H1 (cell line): ENCODE measurements at regions not wholly inside any gene's neighbourhood (a gene's known extent, or its start where the extent isn't known, plus 50 kb on each side); places are given as distances from the start of the nearest gene placed in this dataset.

Experiments used
- CTCF ChIA-PET: fragments of 300-600 bp; sonication (Branson Sonifier 250); formaldehyde crosslinking; loops from one replicate; lab custom pipeline; 2021; ENCODE audit not compliant: partially characterized antibody; lab: Charles Lee
- POLR2A ChIA-PET: fragments of 300-600 bp; sonication (Branson Sonifier 250); formaldehyde crosslinking; loops from one replicate; lab custom pipeline; 2021; ENCODE audit warnings: inconsistent platforms; ENCODE audit not compliant: partially characterized antibody; lab: Charles Lee
- DNase-seq, 2 experiments: peaks; one replicate each; pipeline versions ENCODE4 v3.0.0 to v3.0.0-alpha.2; 2010 to 2022; ENCODE audit warnings: low spot score in 2 of 2, low read depth in 1 of 2, mixed read lengths in 1 of 2
- FAIRE-seq: peaks from 2 replicates; lab custom pipeline; 2011; peaks lifted over from hg19 to GRCh38; lab: Jason Lieb, UNC
- H2AFZ ChIP-seq: 2 replicates; pipeline ENCODE4 v1.8.1; 2012; ENCODE audit warnings: low read length, inconsistent platforms
- H2AK5ac ChIP-seq: 2 replicates; pipeline ENCODE4 v1.6.1; 2013; ENCODE audit warnings: low read depth, low read length
- H2BK120ac ChIP-seq: replicated peaks from 2 replicates; pipeline ENCODE3; 2013; ENCODE audit warnings: low read depth, low read length, inconsistent platforms
- H2BK12ac ChIP-seq: 2 replicates; pipeline ENCODE4 v1.6.1; 2013; ENCODE audit warnings: low read depth, low read length
- H2BK15ac ChIP-seq: 2 replicates; pipeline ENCODE4 v1.6.1; 2013; ENCODE audit warnings: low read length
- H2BK20ac ChIP-seq: 2 replicates; pipeline ENCODE4 v1.6.1; 2013; ENCODE audit warnings: low read length
- H2BK5ac ChIP-seq: 2 replicates; pipeline ENCODE4 v1.6.1; 2013; ENCODE audit warnings: low read depth, low read length
- H3K14ac ChIP-seq: 2 replicates; pipeline ENCODE4 v1.6.1; 2013; ENCODE audit warnings: inconsistent platforms; ENCODE audit not compliant: insufficient read length
- H3K18ac ChIP-seq: 2 replicates; pipeline ENCODE4 v1.6.1; 2013; ENCODE audit warnings: low read length; ENCODE audit errors: extremely low read depth
- H3K23ac ChIP-seq: 2 replicates; pipeline ENCODE4 v1.6.1; 2013; ENCODE audit warnings: inconsistent platforms; ENCODE audit not compliant: insufficient read length
- H3K23me2 ChIP-seq: 2 replicates; pipeline ENCODE4 v1.6.1; 2013; ENCODE audit warnings: low read depth, low read length
- H3K27ac ChIP-seq: 2 replicates; pipeline ENCODE4 v1.6.1; 2011; ENCODE audit warnings: low read depth, low read length, inconsistent platforms
- H3K27me3 ChIP-seq, 4 experiments: replicated peaks in 1 of 4; 1 replicate in 1 of 4; 2 replicates in 3 of 4; pipeline versions ENCODE4 v1.6.1 to v1.8.1; 2011 to 2013; ENCODE audit warnings: low read length in 3 of 4, mild to moderate bottlenecking in 3 of 4, inconsistent platforms in 2 of 4, mixed read lengths in 2 of 4, moderate library complexity in 1 of 4; ENCODE audit not compliant: control insufficient read depth in 3 of 4, insufficient read depth in 3 of 4; ENCODE audit errors: extremely low read depth in 1 of 4
- H3K36me3 ChIP-seq, 4 experiments: 2 replicates each; pipeline versions ENCODE4 v1.6.1 to v1.8.1; 2011 to 2013; ENCODE audit warnings: mild to moderate bottlenecking in 4 of 4, low read length in 3 of 4, moderate library complexity in 2 of 4, control low read depth in 1 of 4, inconsistent platforms in 1 of 4; ENCODE audit not compliant: insufficient read depth in 4 of 4, control insufficient read depth in 2 of 4
- H3K4ac ChIP-seq: replicated peaks from 2 replicates; pipeline ENCODE3; 2013; ENCODE audit warnings: low read length, low read depth, mixed read lengths, inconsistent platforms; ENCODE audit not compliant: insufficient read length
- H3K4me1 ChIP-seq, 4 experiments: replicated peaks in 1 of 4; 1 replicate in 1 of 4; 2 replicates in 3 of 4; pipeline versions ENCODE4 v1.6.1 to v1.8.1; 2011 to 2013; ENCODE audit warnings: low read length in 3 of 4, inconsistent platforms in 2 of 4, mixed read lengths in 1 of 4; ENCODE audit not compliant: insufficient read depth in 4 of 4, control insufficient read depth in 3 of 4
- H3K4me2 ChIP-seq, 2 experiments: 2 replicates each; pipeline versions ENCODE4 v1.6.1 to v1.8.1; 2011 to 2013; ENCODE audit warnings: low read depth in 2 of 2, low read length in 2 of 2, control low read depth in 1 of 2, inconsistent platforms in 1 of 2, mild to moderate bottlenecking in 1 of 2; ENCODE audit not compliant: insufficient read depth in 1 of 2
- H3K4me3 ChIP-seq, 4 experiments: fragments of 200-600, 300-600 bp in 1 of 4; sonication (generic), shearing (Covaris generic), sonication (Bioruptor Twin) in 1 of 4; 2 replicates each; pipeline versions ENCODE4 v1.5.1 to v1.8.1; 2011 to 2016; ENCODE audit warnings: low read length in 4 of 4, low read depth in 3 of 4, control low read depth in 2 of 4, inconsistent platforms in 2 of 4, mild to moderate bottlenecking in 2 of 4, mixed read lengths in 1 of 4, moderate library complexity in 1 of 4; ENCODE audit not compliant: insufficient read depth in 2 of 4; ENCODE audit errors: extremely low read depth in 1 of 4
- H3K56ac ChIP-seq: replicated peaks from 2 replicates; pipeline ENCODE3; 2013; ENCODE audit warnings: low read depth, mild to moderate bottlenecking, mixed read lengths, low read length, inconsistent platforms; ENCODE audit not compliant: insufficient read length
- H3K79me1 ChIP-seq: 2 replicates; pipeline ENCODE4 v1.6.1; 2013; ENCODE audit warnings: low read depth, low read length, control low read depth
- H3K79me2 ChIP-seq, 2 experiments: 2 replicates each; pipeline versions ENCODE4 v1.6.1 to v1.8.1; 2012 to 2013; ENCODE audit warnings: low read length in 2 of 2, mild to moderate bottlenecking in 2 of 2, inconsistent platforms in 1 of 2; ENCODE audit not compliant: insufficient read depth in 2 of 2, control insufficient read depth in 1 of 2
- H3K9ac ChIP-seq, 4 experiments: replicated peaks in 1 of 4; 1 replicate in 1 of 4; 2 replicates in 3 of 4; pipeline versions ENCODE4 v1.6.1 to v1.8.1; 2011 to 2013; ENCODE audit warnings: low read depth in 3 of 4, low read length in 3 of 4, control low read depth in 2 of 4, mild to moderate bottlenecking in 2 of 4, moderate library complexity in 2 of 4, inconsistent platforms in 1 of 4; ENCODE audit errors: extremely low read depth in 1 of 4
- H3K9me3 ChIP-seq, 2 experiments: 2 replicates each; pipeline versions ENCODE4 v1.6.1 to v1.8.1; 2012 to 2013; ENCODE audit warnings: mild to moderate bottlenecking in 2 of 2, moderate library complexity in 2 of 2, control low read depth in 1 of 2, inconsistent platforms in 1 of 2, low read depth in 1 of 2, low read length in 1 of 2, mixed read lengths in 1 of 2; ENCODE audit not compliant: insufficient read depth in 2 of 2
- H4K20me1 ChIP-seq, 2 experiments: replicated peaks in 1 of 2; 2 replicates each; pipeline versions ENCODE3 to v1.8.1; 2011 to 2013; ENCODE audit warnings: inconsistent platforms in 2 of 2, low read length in 2 of 2, mild to moderate bottlenecking in 1 of 2; ENCODE audit not compliant: insufficient read depth in 2 of 2, control insufficient read depth in 1 of 2
- H4K5ac ChIP-seq: 2 replicates; pipeline ENCODE4 v1.6.1; 2013; ENCODE audit warnings: low read length, low read depth, mixed read lengths, inconsistent platforms; ENCODE audit not compliant: insufficient read length
- H4K8ac ChIP-seq: 2 replicates; pipeline ENCODE4 v1.8.0; 2013; ENCODE audit warnings: mild to moderate bottlenecking, moderate library complexity, low read length, inconsistent platforms; ENCODE audit not compliant: insufficient read depth; ENCODE audit errors: extremely low read depth
- H4K91ac ChIP-seq: replicated peaks from 2 replicates; pipeline ENCODE3; 2013; ENCODE audit warnings: low read length, mixed read lengths, inconsistent platforms; ENCODE audit not compliant: insufficient read length
- CBX5 ChIP-seq: fragments of 300-800, 300-1000 bp; sonication (generic); IDR thresholded peaks from 2 replicates; pipeline ENCODE4 v1.7.1; 2016; ENCODE audit warnings: antibody characterized with exemption, low read length, low read depth
- CHD1 ChIP-seq: IDR thresholded peaks from 2 replicates; pipeline ENCODE4 v1.6.1; 2012; ENCODE audit warnings: low read depth, low read length, improper control_type of control experiment
- HDAC2 ChIP-seq, 2 experiments: fragments of 300-600 bp in 1 of 2; sonication (generic) in 1 of 2; IDR thresholded peaks; 2 replicates each; pipeline ENCODE4 v1.6.1; 2011 to 2012; ENCODE audit warnings: low read depth in 2 of 2, low read length in 2 of 2, mild to moderate bottlenecking in 2 of 2, moderate library complexity in 2 of 2, borderline replicate concordance in 1 of 2, inconsistent platforms in 1 of 2
- TAF7 ChIP-seq: optimal IDR thresholded peaks from 2 replicates; pipeline ENCODE3; 2011; ENCODE audit warnings: low read depth, mild to moderate bottlenecking, inconsistent platforms, low read length, moderate library complexity, borderline replicate concordance
- WGBS, 2 experiments: shearing (Covaris generic) in 1 of 2; methylation state at CpG; one replicate each; pipeline versions ENCODE4 v1.1.6 to v1.1.7; 2013 to 2015; ENCODE audit warnings: low lambda C conversion rate in 2 of 2, mixed read lengths in 2 of 2, inconsistent platforms in 1 of 2, low coverage in 1 of 2, missing lambda C conversion rate in 1 of 2; ENCODE audit not compliant: insufficient replicate concordance in 2 of 2, insufficient coverage in 1 of 2, insufficient read length in 1 of 2; ENCODE audit errors: extremely low coverage in 1 of 2, missing lambda C conversion rate in 1 of 2; 5-methylcytosine and 5-hydroxymethylcytosine counted together

DNA sequence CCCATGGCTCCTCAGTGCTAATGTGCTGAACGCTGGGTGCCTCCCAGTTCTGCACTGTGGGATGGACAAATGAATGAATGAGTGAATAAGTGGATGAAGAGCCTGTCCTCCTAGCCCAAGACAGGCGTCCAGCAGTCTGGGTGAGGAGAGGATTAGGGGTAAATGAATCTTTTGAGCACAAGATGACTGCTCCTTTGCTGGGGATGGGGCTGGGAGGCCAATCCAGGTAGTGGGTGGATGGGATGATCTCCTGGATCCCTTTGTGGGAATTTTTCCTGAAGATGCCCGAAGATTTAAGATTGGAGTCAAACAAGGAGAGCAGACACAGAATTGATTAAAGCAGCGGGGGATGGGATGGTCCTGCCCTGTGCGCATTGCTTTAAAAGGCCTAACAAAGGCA, 65.3 kb upstream of the MLN start:
- DNase-seq (no peak), FAIRE-seq (no peak)
- CTCF ChIA-PET: interaction anchor here (0.6 to 2.6 kb wide), 14 partner anchors 11 to 469 kb away, joined by 3 to 10 read pairs (median 4); no protein-coding TSS in a partner anchor
- Histone ChIP-seq H3K4me2 (no peak overlapping the region), H3K23me2 (peaks cover 2% of the 10 kb centered on the region; the same call in 1 of the 2 replicates), H2BK20ac (no peak overlapping the region), H3K4me1 (peaks cover 0 to 15% (median 10%) of the 10 kb centered on the region in 4 experiments; a peak in 5 of 7 replicates), H3K27ac (no peak overlapping the region), H2BK15ac (no peak overlapping the region), H4K5ac (no peak overlapping the region), H3K9ac (no peak overlapping the region), H2BK120ac (no peak overlapping the region), H2BK5ac (no peak overlapping the region), H3K79me1 (no peaks in the 10 kb centered on the region), H3K27me3 (0 out of 7 replicates have a peak, but pooled peaks cover 0 to 1% (median 0%) of the 10 kb centered on the region in 4 experiments), H4K91ac (no peak overlapping the region), H3K4ac (no peak overlapping the region), H3K23ac (no peak overlapping the region), H3K9me3 (no peaks in the 10 kb centered on the region), H2AK5ac (no peak overlapping the region), H4K8ac (no peak overlapping the region), H4K20me1 (no peaks in the 10 kb centered on the region), H3K4me3 (no peak overlapping the region), H3K36me3 (no peaks in the 10 kb centered on the region), H2AFZ (no peak overlapping the region), H2BK12ac (0 out of 2 replicates have a peak overlapping the region, but pooled peaks have one; percentile 68), H3K14ac (no peak overlapping the region), H3K79me2 (no peaks in the 10 kb centered on the region), H3K56ac (no peak overlapping the region), H3K18ac (0 out of 2 replicates have a peak overlapping the region, but pooled peaks have one; percentile 51)
- WGBS, 2 experiments: 91% methylated on average over 5 of the region's 5 CpGs; no CpG with 5 or more reads in 1 of the 2 experiments
- TF ChIP-seq CBX5 (no peak), HDAC2 (IDR thresholded peaks at IDR 0.05; ENCODE audit: borderline replicate concordance in 1 of 2, low read depth in 2 of 2, low read length in 2 of 2) (no peak), TAF7 (no peak), CHD1 (no peak)
- POLR2A ChIA-PET: interaction anchor here (1.0 to 1.1 kb wide), 2 partner anchors 9 to 10 kb away, joined by 3 read pairs; no protein-coding TSS in a partner anchor
